Endometrial microvascular endothelial cells (primary cell): ENCODE measurements at regions not wholly inside any gene's neighbourhood (a gene's known extent, or its start where the extent isn't known, plus 50 kb on each side); places are given as distances from the start of the nearest gene placed in this dataset.
"Not testable (repeated sequence)": the region's sequence is repeated elsewhere in the genome, so short reads cannot be mapped to it uniquely, and the experiment has no call there.

Source experiments
- in situ Hi-C: cut with HindIII; loops from 2 replicates; pipeline ENCODE4 v1.10.0; 2017; ENCODE audit warnings: low sequenced_read_pairs, low pct_unique_long_range_greater_than_20kb; ENCODE audit errors: inconsistent ontology term

GRCh38 chr7:156519070-156519469 is 121.5 kb upstream of the RNF32 start:
- in situ Hi-C loops, result no loop called here

- in situ Hi-C loops, result no loop called here
These were observed 122.1 kb upstream of the RNF32 start for GRCh38 chr7:156518466-156518865.

GRCh38 chr7:156517858-156518257 is 122.7 kb upstream of the RNF32 start:
- in situ Hi-C loops, result not testable (repeated sequence)

- in situ Hi-C loops, result no loop called here
These were observed 123.7 kb upstream of the RNF32 start for GRCh38 chr7:156516791-156517378.

- in situ Hi-C loops, result no loop called here
These were observed 124.4 kb upstream of the RNF32 start for GRCh38 chr7:156515911-156516790.

- in situ Hi-C loops, result no loop called here
These were observed 125.7 kb upstream of the RNF32 start for GRCh38 chr7:156514851-156515250.

DNA sequence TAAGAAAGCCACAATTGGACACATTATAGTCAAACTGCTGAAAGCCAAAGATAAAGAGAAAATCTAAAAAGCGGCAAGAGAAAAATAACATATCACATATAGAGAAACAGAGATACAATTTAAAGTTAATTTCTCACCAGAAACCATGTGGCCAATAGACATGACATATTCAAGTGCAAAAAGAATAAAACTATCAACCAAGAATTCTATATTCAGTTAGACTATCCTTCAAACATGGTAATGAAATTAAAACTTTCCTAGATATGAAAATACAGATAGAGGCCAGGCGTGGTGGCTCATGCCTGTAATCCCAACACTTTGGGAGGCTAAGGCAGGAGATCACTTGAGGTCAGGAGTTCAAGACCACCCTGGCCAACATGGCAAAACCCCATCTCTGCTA is 129.1 kb upstream of the RNF32 start:
- in situ Hi-C loops, result no loop called here

DNA sequence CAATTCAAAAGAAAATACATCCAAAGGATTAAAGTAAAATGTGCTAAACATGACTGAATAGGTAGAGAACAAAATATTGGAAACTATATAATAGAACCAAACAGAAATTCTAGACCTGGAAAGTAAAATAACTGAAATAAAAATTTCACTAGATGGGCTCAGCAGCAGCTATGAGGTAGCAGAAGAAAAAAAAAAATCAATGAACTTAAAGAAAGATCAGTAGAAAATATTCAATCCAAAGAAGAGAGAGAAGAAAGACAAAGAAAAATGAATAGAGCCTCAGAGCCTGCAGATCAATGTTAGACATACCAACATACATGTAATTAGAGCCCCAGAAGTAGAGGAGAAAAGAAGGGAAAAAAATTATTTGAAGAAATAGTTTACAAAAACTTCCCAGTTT is 129.6 kb upstream of the RNF32 start:
- in situ Hi-C loops, result no loop called here

DNA sequence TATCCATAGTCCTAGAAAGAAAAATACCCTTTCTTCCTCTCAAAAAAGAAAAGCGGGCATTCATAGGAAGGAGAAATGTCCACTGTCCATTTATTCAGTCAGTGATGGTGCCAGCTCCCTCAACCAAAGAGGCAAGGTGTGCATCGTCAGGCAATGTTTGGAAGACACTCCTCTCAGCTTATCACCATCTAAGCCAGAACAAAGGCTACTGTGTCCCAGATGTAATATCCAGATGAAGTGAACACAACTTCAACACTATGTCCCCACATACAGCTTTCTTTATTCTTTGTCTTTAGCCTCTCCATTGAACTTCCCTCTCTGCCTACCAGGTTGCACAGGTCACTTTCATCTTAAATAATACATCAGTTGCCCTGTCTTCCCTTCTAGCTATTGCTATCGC is 131.4 kb upstream of the RNF32 start:
- in situ Hi-C loops, result no loop called here

- in situ Hi-C loops, result no loop called here
These were observed 134.7 kb upstream of the RNF32 start for GRCh38 chr7:156505876-156506275.

GRCh38 chr7:156504687-156505545 is 135.7 kb upstream of the RNF32 start:
- in situ Hi-C loops, result no loop called here

GRCh38 chr7:156504006-156504405 is 136.6 kb upstream of the RNF32 start:
- in situ Hi-C loops, result no loop called here

DNA sequence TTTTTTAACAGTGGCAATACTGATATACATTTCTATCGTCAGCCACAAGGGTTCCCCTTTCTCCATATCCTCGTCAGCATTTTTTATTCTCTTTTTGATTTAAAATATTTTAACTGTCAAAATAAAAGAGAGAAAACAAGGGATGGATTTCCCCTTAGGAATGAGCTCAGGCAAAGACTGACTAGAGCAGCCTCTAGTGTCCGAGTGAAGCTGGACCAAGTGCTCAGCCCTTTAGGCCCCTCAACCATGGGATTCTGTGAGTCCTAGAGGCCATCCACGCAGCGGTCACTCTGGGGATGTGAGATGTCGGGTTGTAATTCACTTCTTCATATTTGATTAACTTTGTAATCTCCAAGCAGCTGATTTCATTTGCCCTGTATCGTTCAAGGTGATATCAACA is 137.4 kb upstream of the RNF32 start:
- in situ Hi-C loops, result no loop called here

- in situ Hi-C loops, result not testable (repeated sequence)
These were observed 138.8 kb upstream of the RNF32 start for GRCh38 chr7:156501815-156502214.

DNA sequence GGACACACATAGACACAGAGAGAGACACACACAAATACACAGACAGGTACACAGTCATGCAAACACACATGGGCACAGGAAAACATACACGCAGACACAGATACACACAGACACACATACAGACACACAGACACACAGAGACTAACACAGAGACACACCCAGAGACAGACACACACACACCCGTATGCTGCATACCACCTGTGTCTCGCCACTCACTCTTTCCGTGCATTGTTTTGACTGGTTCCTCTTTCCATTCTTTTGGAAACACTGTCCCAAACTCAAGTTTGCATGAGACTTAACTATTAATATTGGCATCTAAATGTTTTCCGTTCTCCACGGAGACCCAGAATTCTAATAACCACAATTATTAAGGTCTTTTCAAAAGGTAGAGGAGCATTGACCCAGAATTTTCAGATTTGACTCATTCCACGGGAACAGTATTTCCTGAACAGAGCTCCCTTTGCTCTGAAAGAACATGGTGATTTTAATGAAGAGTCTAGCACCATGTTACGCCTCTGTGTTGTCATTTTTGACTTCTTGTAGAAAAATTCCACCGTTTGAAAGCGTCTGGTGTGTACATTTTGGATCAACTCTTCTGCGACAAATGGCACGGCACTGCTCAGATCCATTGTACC is 141.2 kb upstream of the RNF32 start:
- in situ Hi-C loops, result no loop called here

GRCh38 chr7:156497776-156498509 is 142.6 kb upstream of the RNF32 start:
- in situ Hi-C loops, result no loop called here

- in situ Hi-C loops, result no loop called here
These were observed 143.7 kb upstream of the RNF32 start for GRCh38 chr7:156496865-156497264.

DNA sequence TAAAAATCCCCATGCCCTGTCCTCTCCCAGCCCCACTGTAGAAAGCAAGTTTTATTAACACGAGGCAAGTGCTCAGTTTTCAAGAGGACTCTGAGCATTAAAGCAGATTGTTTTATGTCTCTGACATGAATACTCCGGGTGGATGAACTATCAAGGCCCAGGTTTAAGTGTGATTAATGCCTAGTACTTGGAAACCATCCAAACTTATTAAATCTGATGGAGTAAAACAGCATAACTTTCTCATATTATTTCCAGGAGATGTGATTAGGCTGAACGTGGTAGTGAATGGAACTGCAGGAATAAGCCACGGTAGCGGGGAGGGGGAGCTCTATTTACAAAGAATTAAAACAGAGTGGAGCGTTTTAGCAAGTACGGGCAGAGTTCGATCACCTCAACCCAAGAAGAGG is 144.2 kb upstream of the RNF32 start:
- in situ Hi-C loops, result no loop called here

DNA sequence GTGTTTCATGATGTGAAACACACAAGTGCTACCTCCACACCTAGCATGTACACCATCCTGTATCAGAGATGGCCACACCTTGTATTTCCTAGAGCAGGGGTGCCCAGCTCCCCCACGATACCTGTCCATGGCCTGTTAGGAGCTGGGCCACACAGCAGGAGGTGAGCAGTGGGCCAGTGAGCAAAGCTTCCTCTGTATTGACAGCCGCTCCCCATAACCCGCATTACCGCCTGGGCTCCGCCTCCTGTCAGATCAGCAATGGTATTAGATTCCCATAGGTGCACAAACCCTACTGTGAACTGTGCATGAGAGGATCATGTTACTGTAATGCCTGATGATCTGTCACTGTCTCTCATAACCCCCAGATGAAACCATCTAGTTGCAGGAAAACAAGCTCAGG is 145.6 kb upstream of the RNF32 start:
- in situ Hi-C loops, result no loop called here
